ENCODE measurements at regions not wholly inside any gene's neighbourhood (a gene's known extent, or its start where the extent isn't known, plus 50 kb on each side); places are given as distances from the start of the nearest gene placed in this dataset.

- TF ChIP-seq CTCF (IDR thresholded peaks at IDR 0.05) (no peak), POLR2A (IDR thresholded peaks at IDR 0.05) (no peak)
Observed at GRCh38 chr17:74049967-74050458, 153.5 kb upstream of the RPL38 start.
